Keratinocyte (primary cell): ENCODE measurements at regions not wholly inside any gene's neighbourhood (a gene's known extent, or its start where the extent isn't known, plus 50 kb on each side); places are given as distances from the start of the nearest gene placed in this dataset.

Experiments used
- CTCF ChIP-seq, 3 experiments: IDR thresholded peaks in 1 of 3; conservative IDR thresholded peaks in 1 of 3; optimal IDR thresholded peaks in 1 of 3; 2 replicates in 2 of 3; 3 replicates in 1 of 3; pipeline versions ENCODE3 to v1.5.1; 2011; ENCODE audit warnings: low read length in 3 of 3, mild to moderate bottlenecking in 3 of 3, moderate library complexity in 2 of 3, control low read depth in 1 of 3, inconsistent platforms in 1 of 3; ENCODE audit not compliant: insufficient read depth in 2 of 3; ENCODE audit errors: extremely low read depth in 1 of 3
- EZH2 ChIP-seq: IDR thresholded peaks from one replicate; pipeline ENCODE4 v1.6.1; 2012; ENCODE audit warnings: inconsistent platforms, mild to moderate bottlenecking, low read length, moderate library complexity

GRCh38 chr18:39513186-39513585 lies 1947.6 kb upstream of the CELF4 start:
- TF ChIP-seq CTCF (optimal IDR thresholded peaks at IDR 0.05 in 1 of 3, IDR thresholded peaks at IDR 0.05 in 1 of 3, conservative IDR thresholded peaks at IDR 0.05 in 1 of 3; ENCODE audit: extremely low read depth in 1 of 3, insufficient read depth in 2 of 3, low read length in 3 of 3) (no peak), EZH2 (no peak)
